ENCODE measurements at regions not wholly inside any gene's neighbourhood (a gene's known extent, or its start where the extent isn't known, plus 50 kb on each side); places are given as distances from the start of the nearest gene placed in this dataset.

GRCh38 chr4:166229799-166230198 is 356.8 kb downstream of the TLL1 start:
- no peak overlapping the region for H3K27ac ChIP-seq
- no peak for DNase-seq (ENCODE audit: low spot score)
- no peaks in the 10 kb centered on the region for H3K4me1 ChIP-seq (replicated peaks)
- 97% methylated on average over 1 of the region's 1 CpG for WGBS
- H3K9me3 ChIP-seq, result no peaks in the 10 kb centered on the region
- no peak overlapping the region for H3K4me3 ChIP-seq
- H3K27me3 ChIP-seq (replicated peaks; ENCODE audit: insufficient read depth), result no peaks in the 10 kb centered on the region
- intact Hi-C loops (cut with DNase I), result no loop called here
- TF ChIP-seq POLR2AphosphoS5 (IDR thresholded peaks at IDR 0.05) (no peak), POLR2A (IDR thresholded peaks at IDR 0.05) (no peak)
- TF ChIP-seq, protein P1, sequence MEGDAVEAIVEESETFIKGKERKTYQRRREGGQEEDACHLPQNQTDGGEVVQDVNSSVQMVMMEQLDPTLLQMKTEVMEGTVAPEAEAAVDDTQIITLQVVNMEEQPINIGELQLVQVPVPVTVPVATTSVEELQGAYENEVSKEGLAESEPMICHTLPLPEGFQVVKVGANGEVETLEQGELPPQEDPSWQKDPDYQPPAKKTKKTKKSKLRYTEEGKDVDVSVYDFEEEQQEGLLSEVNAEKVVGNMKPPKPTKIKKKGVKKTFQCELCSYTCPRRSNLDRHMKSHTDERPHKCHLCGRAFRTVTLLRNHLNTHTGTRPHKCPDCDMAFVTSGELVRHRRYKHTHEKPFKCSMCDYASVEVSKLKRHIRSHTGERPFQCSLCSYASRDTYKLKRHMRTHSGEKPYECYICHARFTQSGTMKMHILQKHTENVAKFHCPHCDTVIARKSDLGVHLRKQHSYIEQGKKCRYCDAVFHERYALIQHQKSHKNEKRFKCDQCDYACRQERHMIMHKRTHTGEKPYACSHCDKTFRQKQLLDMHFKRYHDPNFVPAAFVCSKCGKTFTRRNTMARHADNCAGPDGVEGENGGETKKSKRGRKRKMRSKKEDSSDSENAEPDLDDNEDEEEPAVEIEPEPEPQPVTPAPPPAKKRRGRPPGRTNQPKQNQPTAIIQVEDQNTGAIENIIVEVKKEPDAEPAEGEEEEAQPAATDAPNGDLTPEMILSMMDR (IDR thresholded peaks at IDR 0.05), result no peak
- no peaks in the 10 kb centered on the region for H3K36me3 ChIP-seq

DNA sequence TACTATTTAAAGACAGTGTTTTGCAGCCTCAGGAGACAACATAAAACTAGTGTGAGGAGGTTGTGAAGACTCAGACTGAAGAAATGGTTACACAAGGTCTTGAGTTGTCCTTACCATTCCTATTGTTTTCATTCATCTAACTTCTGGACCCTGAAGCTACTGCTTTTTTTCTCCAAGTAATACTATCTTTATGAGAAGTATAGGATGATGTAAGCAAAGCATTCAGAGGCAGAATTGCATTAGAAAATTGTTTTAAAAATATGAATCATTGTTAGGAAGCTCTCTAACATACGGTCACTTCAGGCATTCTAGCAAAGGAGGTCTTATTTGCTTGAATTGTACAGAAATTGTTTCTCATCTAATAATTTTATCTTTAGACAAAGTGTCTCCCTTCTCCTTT is 357.8 kb downstream of the TLL1 start:
- TF ChIP-seq, protein P1 (IDR thresholded peaks at IDR 0.05), result no peak
- TF ChIP-seq POLR2A (IDR thresholded peaks at IDR 0.05), result no peak
- TF ChIP-seq POLR2AphosphoS5 (IDR thresholded peaks at IDR 0.05), result no peak
- intact Hi-C loops (cut with DNase I), result no loop called here
- no peak for DNase-seq (ENCODE audit: low spot score)
- H3K4me3 ChIP-seq, result no peak overlapping the region
- no peaks in the 10 kb centered on the region for H3K4me1 ChIP-seq (replicated peaks)
- no peaks in the 10 kb centered on the region for H3K27me3 ChIP-seq (replicated peaks; ENCODE audit: insufficient read depth)
- WGBS, result 86% methylated on average over 1 of the region's 1 CpG
- H3K36me3 ChIP-seq, result no peaks in the 10 kb centered on the region
- no peak overlapping the region for H3K27ac ChIP-seq
- no peaks in the 10 kb centered on the region for H3K9me3 ChIP-seq

GRCh38 chr4:166239354-166239753 is 366.3 kb downstream of the TLL1 start:
- TF ChIP-seq, protein P1 (IDR thresholded peaks at IDR 0.05), result no peak
- TF ChIP-seq POLR2A (IDR thresholded peaks at IDR 0.05) (no peak), POLR2AphosphoS5 (IDR thresholded peaks at IDR 0.05) (no peak)
- H3K4me3 ChIP-seq, result no peak overlapping the region
- intact Hi-C loops (cut with DNase I), result no loop called here
- no peak overlapping the region for H3K27ac ChIP-seq
- WGBS, result 90% methylated on average over 4 of the region's 4 CpGs
- H3K27me3 ChIP-seq (replicated peaks; ENCODE audit: insufficient read depth), result no peaks in the 10 kb centered on the region
- no peaks in the 10 kb centered on the region for H3K4me1 ChIP-seq (replicated peaks)
- DNase-seq (ENCODE audit: low spot score), result no peak
- H3K36me3 ChIP-seq, result no peaks in the 10 kb centered on the region
- no peaks in the 10 kb centered on the region for H3K9me3 ChIP-seq

GRCh38 chr4:166252487-166253402 is 379.7 kb downstream of the TLL1 start:
- DNase-seq (ENCODE audit: low spot score), result no peak
- Histone ChIP-seq H3K27ac (no peak overlapping the region), H3K36me3 (no peaks in the 10 kb centered on the region), H3K4me3 (no peak overlapping the region), H3K4me1 (replicated peaks) (no peaks in the 10 kb centered on the region), H3K27me3 (replicated peaks; ENCODE audit: insufficient read depth) (no peaks in the 10 kb centered on the region), H3K9me3 (no peaks in the 10 kb centered on the region)
- WGBS, result 76% methylated on average over 4 of the region's 4 CpGs
- intact Hi-C loops (cut with DNase I), result no loop called here
- TF ChIP-seq, protein P1 (IDR thresholded peaks at IDR 0.05), result peak in 2 of 4 experiments; percentile 9 to 25
- TF ChIP-seq POLR2AphosphoS5 (IDR thresholded peaks at IDR 0.05), result no peak

DNA sequence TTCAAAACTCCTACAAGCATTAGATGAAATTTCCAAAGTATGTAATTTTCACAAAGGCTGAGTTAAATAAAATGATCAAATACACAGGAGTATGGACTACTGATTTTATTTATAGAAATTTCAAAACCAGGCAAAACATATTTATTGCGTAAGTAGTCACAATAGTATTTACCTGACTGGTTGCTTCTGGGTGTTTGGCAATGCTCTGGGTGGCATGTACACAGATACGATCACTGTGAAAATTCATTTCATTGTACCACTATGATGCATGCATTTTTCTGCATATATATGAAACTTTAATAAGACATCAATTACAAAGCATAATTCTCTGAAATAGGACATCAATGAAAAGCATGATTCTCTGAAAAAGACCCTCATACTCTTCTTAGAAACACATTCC is 384.2 kb downstream of the TLL1 start:
- WGBS, result 85% methylated on average over 2 of the region's 2 CpGs
- no peaks in the 10 kb centered on the region for H3K27me3 ChIP-seq (replicated peaks; ENCODE audit: insufficient read depth)
- H3K36me3 ChIP-seq, result no peaks in the 10 kb centered on the region
- intact Hi-C loops (cut with DNase I), result no loop called here
- TF ChIP-seq, protein P1 (IDR thresholded peaks at IDR 0.05), result no peak
- TF ChIP-seq POLR2AphosphoS5 (IDR thresholded peaks at IDR 0.05) (no peak), POLR2A (IDR thresholded peaks at IDR 0.05) (no peak)
- DNase-seq (ENCODE audit: low spot score), result no peak
- H3K9me3 ChIP-seq, result no peaks in the 10 kb centered on the region
- H3K27ac ChIP-seq, result no peak overlapping the region
- no peak overlapping the region for H3K4me3 ChIP-seq
- H3K4me1 ChIP-seq (replicated peaks), result no peaks in the 10 kb centered on the region

All from prostate gland (tissue), 2 donors.